Sigmoid colon (tissue), 6 donors: ENCODE measurements at regions not wholly inside any gene's neighbourhood (a gene's known extent, or its start where the extent isn't known, plus 50 kb on each side); places are given as distances from the start of the nearest gene placed in this dataset.
"Not testable (repeated sequence)": the region's sequence is repeated elsewhere in the genome, so short reads cannot be mapped to it uniquely, and the experiment has no call there.

Source experiments
- DNase-seq: peaks from one replicate; pipeline ENCODE4 v3.0.0-alpha.2; 2019
- H3K27ac ChIP-seq, 4 donors: fragments of 200-600 bp; sonication (generic); one replicate each; pipeline ENCODE4 v1.5.1; 2016 to 2019; ENCODE audit warnings: mild to moderate bottlenecking in 1 of 4
- H3K27me3 ChIP-seq, 3 donors: fragments of 200-600 bp; sonication (generic); one replicate each; pipeline ENCODE4 v1.5.1; 2019; ENCODE audit warnings: mild to moderate bottlenecking in 1 of 3
- H3K36me3 ChIP-seq, 4 donors: fragments of 200-600 bp; sonication (generic); one replicate each; pipeline ENCODE4 v1.5.1; 2016 to 2019
- H3K4me1 ChIP-seq, 4 donors: fragments of 200-600 bp; sonication (generic); one replicate each; pipeline ENCODE4 v1.5.1; 2017 to 2019
- H3K4me3 ChIP-seq, 4 donors: fragments of 200-600 bp; sonication (generic); one replicate each; pipeline ENCODE4 v1.5.1; 2017 to 2019; ENCODE audit warnings: mild to moderate bottlenecking in 2 of 4, moderate library complexity in 1 of 4
- H3K9me3 ChIP-seq, 4 donors: fragments of 200-600 bp in 3 of 4; sonication (generic) in 3 of 4; one replicate each; pipeline versions ENCODE4 v1.5.1 to v1.6.1; 2013 to 2019
- EP300 ChIP-seq, 4 donors: sonication (generic); formaldehyde crosslinking; IDR thresholded peaks; one replicate each; pipeline ENCODE4 v1.6.1; 2017; ENCODE audit warnings: antibody characterized with exemption in 4 of 4
- POLR2A ChIP-seq, 2 donors: fragments of 450-650 bp; IDR thresholded peaks; one replicate each; pipeline ENCODE4 v1.6.1; 2016; ENCODE audit warnings: antibody characterized with exemption in 2 of 2, mild to moderate bottlenecking in 2 of 2, moderate library complexity in 2 of 2
- POLR2AphosphoS5 ChIP-seq, 4 donors: sonication (generic); formaldehyde crosslinking; IDR thresholded peaks; one replicate each; pipeline ENCODE4 v1.6.1; 2017; ENCODE audit warnings: antibody characterized with exemption in 4 of 4
- WGBS, 2 donors: extraction: QIAGEN DNeasy Blood & Tissue Kit; methylation state at CpG; one replicate each; pipeline ENCODE4 v1.1.7; 2013; 5-methylcytosine and 5-hydroxymethylcytosine counted together
- intact Hi-C: fragments of 100-400 bp; cut with DNase I; formaldehyde crosslinking; loops from one replicate; pipeline ENCODE4 v1.15.1; 2023
- TF ChIP-seq, protein P1 (sequence below), 4 experiments: fragments of 450-650 bp in 3 of 4; fragments of 200-600 bp in 1 of 4; IDR thresholded peaks; one replicate each; pipeline ENCODE4 v1.5.1; 2016 to 2019; ENCODE audit warnings: antibody characterized with exemption in 4 of 4, mild to moderate bottlenecking in 3 of 4, moderate library complexity in 2 of 4
- donor health status: healthy with polysubstance abuse.
- donor health status: healthy.

DNA sequence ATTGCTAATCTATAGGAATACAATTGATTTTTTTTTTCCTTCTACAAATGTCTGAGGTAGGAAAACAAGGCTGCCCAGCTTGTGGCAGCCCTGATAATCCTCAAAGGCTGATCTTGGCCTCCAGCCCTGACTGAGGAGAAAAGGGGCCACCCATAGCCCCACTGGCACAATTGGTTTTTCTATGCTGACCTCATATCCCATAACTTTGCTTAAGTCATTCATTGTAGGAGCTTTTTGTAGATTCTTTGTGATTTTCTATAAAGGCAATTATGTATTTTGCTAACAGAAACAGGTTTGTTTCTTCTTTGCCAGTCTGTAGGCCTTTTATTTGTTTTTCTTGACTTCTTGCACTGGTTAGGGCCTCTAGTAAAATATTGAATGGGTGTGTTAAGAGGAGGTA, 80.2 kb upstream of the C15orf39 start:
- intact Hi-C loops, result no loop called here
- TF ChIP-seq, protein P1, sequence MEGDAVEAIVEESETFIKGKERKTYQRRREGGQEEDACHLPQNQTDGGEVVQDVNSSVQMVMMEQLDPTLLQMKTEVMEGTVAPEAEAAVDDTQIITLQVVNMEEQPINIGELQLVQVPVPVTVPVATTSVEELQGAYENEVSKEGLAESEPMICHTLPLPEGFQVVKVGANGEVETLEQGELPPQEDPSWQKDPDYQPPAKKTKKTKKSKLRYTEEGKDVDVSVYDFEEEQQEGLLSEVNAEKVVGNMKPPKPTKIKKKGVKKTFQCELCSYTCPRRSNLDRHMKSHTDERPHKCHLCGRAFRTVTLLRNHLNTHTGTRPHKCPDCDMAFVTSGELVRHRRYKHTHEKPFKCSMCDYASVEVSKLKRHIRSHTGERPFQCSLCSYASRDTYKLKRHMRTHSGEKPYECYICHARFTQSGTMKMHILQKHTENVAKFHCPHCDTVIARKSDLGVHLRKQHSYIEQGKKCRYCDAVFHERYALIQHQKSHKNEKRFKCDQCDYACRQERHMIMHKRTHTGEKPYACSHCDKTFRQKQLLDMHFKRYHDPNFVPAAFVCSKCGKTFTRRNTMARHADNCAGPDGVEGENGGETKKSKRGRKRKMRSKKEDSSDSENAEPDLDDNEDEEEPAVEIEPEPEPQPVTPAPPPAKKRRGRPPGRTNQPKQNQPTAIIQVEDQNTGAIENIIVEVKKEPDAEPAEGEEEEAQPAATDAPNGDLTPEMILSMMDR (IDR thresholded peaks at IDR 0.05), result no peak
- TF ChIP-seq EP300 (IDR thresholded peaks at IDR 0.05) (no peak), POLR2AphosphoS5 (IDR thresholded peaks at IDR 0.05) (no peak), POLR2A (IDR thresholded peaks at IDR 0.05) (no peak)
- Histone ChIP-seq H3K4me3 (no peak overlapping the region), H3K36me3 (no peaks in the 10 kb centered on the region), H3K4me1 (peaks cover 0 to 3% (median 0%) of the 10 kb centered on the region in 4 donors), H3K27ac (no peak overlapping the region), H3K9me3 (peaks cover 0 to 2% (median 0%) of the 10 kb centered on the region in 4 donors), H3K27me3 (no peaks in the 10 kb centered on the region)
- no peak for DNase-seq

DNA sequence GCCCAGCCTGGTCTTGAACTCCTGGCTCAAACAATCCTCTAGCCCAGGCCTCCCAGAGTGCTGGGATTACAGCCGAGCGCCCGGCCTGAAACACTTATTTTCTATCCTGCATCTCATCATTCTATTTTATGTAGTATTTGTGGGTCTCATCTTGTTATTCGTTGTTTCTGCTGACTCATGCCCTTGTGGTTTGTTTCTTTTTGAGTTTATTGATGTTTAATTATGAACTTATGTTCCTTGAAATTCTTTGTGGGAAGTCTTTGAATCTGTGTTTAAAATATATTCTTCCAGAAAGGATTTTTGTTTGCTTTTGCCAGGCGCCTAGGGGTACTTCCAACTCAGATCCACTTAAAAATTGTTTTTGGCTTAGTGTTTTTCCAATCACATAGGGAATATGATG, 78.3 kb upstream of the C15orf39 start:
- WGBS, 2 donors, result 77 to 80% methylated on average over 5 of the region's 5 CpGs

GRCh38 chr15:75124278-75124677, 77.4 kb upstream of the C15orf39 start:
- H3K4me3 ChIP-seq, H3K27me3 ChIP-seq, H3K36me3 ChIP-seq, H3K9me3 ChIP-seq, H3K4me1 ChIP-seq, H3K27ac ChIP-seq, intact Hi-C loops, DNase-seq: not testable (repeated sequence)
- WGBS, 2 donors, result 87 to 90% methylated on average over 3 of the region's 3 CpGs

More for the DNA sequence above, 78.3 kb upstream of the C15orf39 start:
- intact Hi-C loops, result no loop called here
- H3K36me3 ChIP-seq, result no peaks in the 10 kb centered on the region
- peaks cover 0 to 3% (median 0%) of the 10 kb centered on the region in 4 donors for H3K4me1 ChIP-seq
- H3K27ac ChIP-seq, result no peak overlapping the region
- no peak for TF ChIP-seq POLR2A (IDR thresholded peaks at IDR 0.05)
- TF ChIP-seq EP300 (IDR thresholded peaks at IDR 0.05), result no peak
- no peak for TF ChIP-seq POLR2AphosphoS5 (IDR thresholded peaks at IDR 0.05)
- TF ChIP-seq, protein P1 (IDR thresholded peaks at IDR 0.05), result no peak
- no peaks in the 10 kb centered on the region for H3K9me3 ChIP-seq
- no peak for DNase-seq
- no peaks in the 10 kb centered on the region for H3K27me3 ChIP-seq
- no peak overlapping the region for H3K4me3 ChIP-seq

GRCh38 chr15:75125935-75126334, 75.7 kb upstream of the C15orf39 start:
- 95% methylated on average over 5 of the region's 5 CpGs for WGBS, 2 donors
- H3K9me3 ChIP-seq, result no peaks in the 10 kb centered on the region
- TF ChIP-seq, protein P1 (IDR thresholded peaks at IDR 0.05), result no peak
- TF ChIP-seq POLR2AphosphoS5 (IDR thresholded peaks at IDR 0.05) (no peak), EP300 (IDR thresholded peaks at IDR 0.05) (no peak), POLR2A (IDR thresholded peaks at IDR 0.05) (no peak)
- H3K36me3 ChIP-seq, result no peaks in the 10 kb centered on the region
- intact Hi-C loops, result no loop called here
- no peak overlapping the region for H3K4me3 ChIP-seq
- DNase-seq, result no peak
- H3K27me3 ChIP-seq, result no peaks in the 10 kb centered on the region
- no peak overlapping the region for H3K27ac ChIP-seq
- peaks cover 0 to 3% (median 0%) of the 10 kb centered on the region in 4 donors for H3K4me1 ChIP-seq

- no peak for DNase-seq
- Histone ChIP-seq H3K27me3 (no peaks in the 10 kb centered on the region), H3K36me3 (no peaks in the 10 kb centered on the region), H3K4me1 (peaks cover 0 to 3% (median 0%) of the 10 kb centered on the region in 4 donors), H3K27ac (no peak overlapping the region), H3K9me3 (no peaks in the 10 kb centered on the region), H3K4me3 (no peak overlapping the region)
- TF ChIP-seq, protein P1 (IDR thresholded peaks at IDR 0.05), result no peak
- TF ChIP-seq POLR2AphosphoS5 (IDR thresholded peaks at IDR 0.05) (no peak), POLR2A (IDR thresholded peaks at IDR 0.05) (no peak), EP300 (IDR thresholded peaks at IDR 0.05) (no peak)
- 93 to 95% methylated on average over 10 of the region's 10 CpGs for WGBS, 2 donors
- intact Hi-C loops, result no loop called here
Measured at GRCh38 chr15:75126864-75127580, 74.7 kb upstream of the C15orf39 start.
